RWPE2 (cell line): ENCODE measurements at regions not wholly inside any gene's neighbourhood (a gene's known extent, or its start where the extent isn't known, plus 50 kb on each side); places are given as distances from the start of the nearest gene placed in this dataset.

ENCODE experiments used
- ATAC-seq: fragments of 200-7000 bp; cut with Tn5 transposase; 3 replicates; pipeline ENCODE4 v1.9.1; 2021; ENCODE audit warnings: low read depth
- DNase-seq: peaks from one replicate; pipeline ENCODE4 v3.0.0-alpha.2; 2020; ENCODE audit warnings: low spot score
- H3K27ac ChIP-seq: fragments of 450-650 bp; 2 replicates; pipeline ENCODE4 v1.5.1; 2017; ENCODE audit warnings: mild to moderate bottlenecking; ENCODE audit not compliant: poor library complexity, severe bottlenecking
- H3K27me3 ChIP-seq: fragments of 250-450 bp; sonication (Bioruptor Pico); 2 replicates; pipeline ENCODE4 v1.5.1; 2021; ENCODE audit warnings: mild to moderate bottlenecking, moderate library complexity; ENCODE audit not compliant: insufficient read depth, poor library complexity, severe bottlenecking
- H3K36me3 ChIP-seq: fragments of 250-450 bp; sonication (Bioruptor Pico); 2 replicates; pipeline ENCODE4 v1.5.1; 2020; ENCODE audit warnings: low read depth, mild to moderate bottlenecking, moderate library complexity
- H3K4me1 ChIP-seq: fragments of 250-450 bp; sonication (Bioruptor Pico); 2 replicates; pipeline ENCODE4 v1.5.1; 2021; ENCODE audit warnings: mild to moderate bottlenecking, moderate library complexity; ENCODE audit not compliant: insufficient read depth, poor library complexity, severe bottlenecking
- H3K4me3 ChIP-seq: fragments of 250-450 bp; sonication (Bioruptor Pico); 2 replicates; pipeline ENCODE4 v1.5.1; 2021; ENCODE audit warnings: mild to moderate bottlenecking, moderate library complexity; ENCODE audit not compliant: severe bottlenecking
- H3K9me3 ChIP-seq: fragments of 250-450 bp; sonication (Bioruptor Pico); 2 replicates; pipeline ENCODE4 v1.5.1; 2021; ENCODE audit warnings: mild to moderate bottlenecking, moderate library complexity; ENCODE audit not compliant: severe bottlenecking
- TF ChIP-seq, protein P1 (sequence below): fragments of 450-650 bp; IDR thresholded peaks from one replicate; pipeline ENCODE4 v1.5.1; 2017; ENCODE audit warnings: mild to moderate bottlenecking, moderate library complexity; ENCODE audit not compliant: poor library complexity, severe bottlenecking

DNA sequence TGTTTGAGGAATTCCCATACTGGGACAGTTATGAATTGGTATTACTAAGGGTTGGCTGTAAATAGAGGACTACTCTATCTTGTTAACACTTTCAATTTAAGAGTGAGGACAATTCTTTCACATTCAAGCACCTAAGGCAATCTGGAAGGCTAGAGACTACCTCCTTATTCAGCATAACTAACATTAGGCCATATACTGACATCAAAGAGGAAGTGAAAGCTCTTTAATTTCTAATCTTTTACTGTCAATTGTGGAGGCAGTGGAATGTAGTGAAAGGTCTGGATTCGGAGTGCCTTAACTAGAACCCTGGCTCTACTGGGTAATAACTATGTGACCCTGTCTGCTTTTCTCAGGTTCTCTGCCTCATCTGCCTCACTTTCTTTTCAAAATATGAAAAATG is 134.0 kb downstream of the UFM1 start:
- Histone ChIP-seq H3K4me3 (no peak overlapping the region), H3K4me1 (no peaks in the 10 kb centered on the region), H3K27me3 (no peaks in the 10 kb centered on the region), H3K27ac (no peak overlapping the region), H3K9me3 (no peaks in the 10 kb centered on the region), H3K36me3 (no peaks in the 10 kb centered on the region)
- DNase-seq (no peak), ATAC-seq (no peak)
- TF ChIP-seq, protein P1, sequence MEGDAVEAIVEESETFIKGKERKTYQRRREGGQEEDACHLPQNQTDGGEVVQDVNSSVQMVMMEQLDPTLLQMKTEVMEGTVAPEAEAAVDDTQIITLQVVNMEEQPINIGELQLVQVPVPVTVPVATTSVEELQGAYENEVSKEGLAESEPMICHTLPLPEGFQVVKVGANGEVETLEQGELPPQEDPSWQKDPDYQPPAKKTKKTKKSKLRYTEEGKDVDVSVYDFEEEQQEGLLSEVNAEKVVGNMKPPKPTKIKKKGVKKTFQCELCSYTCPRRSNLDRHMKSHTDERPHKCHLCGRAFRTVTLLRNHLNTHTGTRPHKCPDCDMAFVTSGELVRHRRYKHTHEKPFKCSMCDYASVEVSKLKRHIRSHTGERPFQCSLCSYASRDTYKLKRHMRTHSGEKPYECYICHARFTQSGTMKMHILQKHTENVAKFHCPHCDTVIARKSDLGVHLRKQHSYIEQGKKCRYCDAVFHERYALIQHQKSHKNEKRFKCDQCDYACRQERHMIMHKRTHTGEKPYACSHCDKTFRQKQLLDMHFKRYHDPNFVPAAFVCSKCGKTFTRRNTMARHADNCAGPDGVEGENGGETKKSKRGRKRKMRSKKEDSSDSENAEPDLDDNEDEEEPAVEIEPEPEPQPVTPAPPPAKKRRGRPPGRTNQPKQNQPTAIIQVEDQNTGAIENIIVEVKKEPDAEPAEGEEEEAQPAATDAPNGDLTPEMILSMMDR: no peak

GRCh38 chr13:38490657-38491056 is 141.0 kb downstream of the UFM1 start:
- ATAC-seq (no peak), DNase-seq (no peak)
- Histone ChIP-seq H3K4me3 (no peak overlapping the region), H3K36me3 (no peaks in the 10 kb centered on the region), H3K9me3 (no peaks in the 10 kb centered on the region), H3K4me1 (no peaks in the 10 kb centered on the region), H3K27ac (no peak overlapping the region), H3K27me3 (no peaks in the 10 kb centered on the region)
- TF ChIP-seq, protein P1: no peak

DNA sequence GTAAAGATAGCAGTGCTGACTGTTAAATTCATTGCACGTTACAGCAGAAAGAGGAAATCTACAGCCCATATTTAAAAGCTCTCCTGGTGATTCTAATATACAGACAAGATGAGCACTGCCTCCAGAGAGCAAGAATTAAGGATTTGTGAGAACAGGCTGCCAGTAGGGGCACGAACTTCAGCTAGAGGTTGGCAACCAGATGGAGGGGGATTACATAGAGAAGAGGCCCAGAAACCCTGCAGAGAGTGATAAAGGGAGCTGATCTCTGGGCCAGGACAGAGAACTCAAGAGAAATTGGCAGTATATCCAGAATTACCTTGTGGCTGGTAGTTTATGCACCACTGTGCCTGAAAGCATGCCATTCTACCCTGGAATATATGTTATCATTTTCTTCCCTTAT is 144.8 kb downstream of the UFM1 start:
- Histone ChIP-seq H3K27me3 (no peaks in the 10 kb centered on the region), H3K27ac (no peak overlapping the region), H3K4me1 (no peaks in the 10 kb centered on the region), H3K36me3 (no peaks in the 10 kb centered on the region), H3K4me3 (no peak overlapping the region), H3K9me3 (no peaks in the 10 kb centered on the region)
- DNase-seq (no peak), ATAC-seq (no peak)
- TF ChIP-seq, protein P1: no peak

DNA sequence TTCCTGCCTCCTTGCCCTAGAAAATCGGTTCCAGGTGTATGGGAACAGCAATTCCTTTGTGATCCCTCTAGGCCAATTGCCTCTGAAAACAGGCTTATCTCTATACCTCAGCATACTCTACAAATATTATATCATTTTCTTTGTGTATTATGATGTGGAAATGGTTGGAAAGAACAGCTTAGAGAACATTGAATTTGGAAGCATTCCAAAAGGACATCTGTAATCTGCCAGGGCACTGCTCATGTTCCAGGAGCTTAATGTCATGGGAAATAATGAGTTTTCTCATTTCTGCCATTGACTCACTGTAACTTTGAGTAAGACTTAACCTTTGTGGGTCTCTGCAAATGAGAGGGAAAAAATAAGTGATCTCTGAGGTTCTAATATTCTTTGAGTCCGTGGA is 147.3 kb downstream of the UFM1 start:
- Histone ChIP-seq H3K27me3 (no peaks in the 10 kb centered on the region), H3K9me3 (no peaks in the 10 kb centered on the region), H3K4me1 (no peaks in the 10 kb centered on the region), H3K4me3 (no peak overlapping the region), H3K27ac (no peak overlapping the region), H3K36me3 (no peaks in the 10 kb centered on the region)
- no peak for ATAC-seq
- TF ChIP-seq, protein P1: no peak
- no peak for DNase-seq

DNA sequence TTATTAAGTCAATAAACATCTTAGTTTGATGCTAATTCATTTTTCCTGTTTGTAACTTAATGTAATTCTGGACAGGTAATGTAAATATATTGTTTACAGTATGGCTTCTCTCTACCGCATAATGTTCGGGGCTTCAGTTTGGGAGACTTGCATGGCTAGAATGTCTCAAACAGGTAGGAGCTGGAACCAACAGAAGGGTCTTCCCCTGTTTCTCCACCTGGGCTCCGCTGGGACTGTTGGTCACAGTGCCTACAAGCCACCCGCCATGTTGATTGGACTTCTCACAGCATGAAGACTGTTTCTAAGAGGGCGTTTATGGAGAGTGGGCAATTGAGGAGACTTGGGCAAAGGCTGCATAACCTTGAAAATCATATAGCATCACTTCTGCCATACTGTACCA is 148.6 kb downstream of the UFM1 start:
- Histone ChIP-seq H3K36me3 (no peaks in the 10 kb centered on the region), H3K4me1 (no peaks in the 10 kb centered on the region), H3K27ac (no peak overlapping the region), H3K4me3 (no peak overlapping the region), H3K27me3 (no peaks in the 10 kb centered on the region), H3K9me3 (no peaks in the 10 kb centered on the region)
- ATAC-seq (no peak), DNase-seq (no peak)
- TF ChIP-seq, protein P1: no peak
